K562 (cell line): ENCODE measurements at regions not wholly inside any gene's neighbourhood (a gene's known extent, or its start where the extent isn't known, plus 50 kb on each side); places are given as distances from the start of the nearest gene placed in this dataset.

Source experiments
- DPF2 ChIP-seq: fragments of 450-650 bp; IDR thresholded peaks from 2 replicates; pipeline ENCODE4 v1.6.1; 2016
- FOXO4 ChIP-seq: fragments of 450-650 bp; formaldehyde crosslinking; IDR thresholded peaks from 2 replicates; pipeline ENCODE4 v1.4.0; 2020; ENCODE audit warnings: mild to moderate bottlenecking, moderate library complexity
- MAX ChIP-seq: sonication (generic); formaldehyde crosslinking; IDR thresholded peaks from 2 replicates; pipeline ENCODE4 v1.9.0; 2022; ENCODE audit warnings: mild to moderate bottlenecking, missing genetic modification reagents
- POLR2AphosphoS2 ChIP-seq: IDR thresholded peaks from 2 replicates; pipeline ENCODE4 v1.6.1; 2012; ENCODE audit warnings: low read length, improper control_type of control experiment
- REST ChIP-seq, 2 experiments: fragments of 450-650 bp; formaldehyde crosslinking in 1 of 2; IDR thresholded peaks; 2 replicates each; pipeline versions ENCODE4 v1.4.0 to v1.6.1; 2014 to 2020; ENCODE audit warnings: mild to moderate bottlenecking in 2 of 2, borderline replicate concordance in 1 of 2, low read depth in 1 of 2
- TCF15 ChIP-seq: fragments of 250-450 bp; sonication (Bioruptor Pico); IDR thresholded peaks from 2 replicates; pipeline ENCODE4 v1.8.0; 2022; ENCODE audit warnings: moderate library complexity, mild to moderate bottlenecking, inconsistent platforms
- ZC3H11A ChIP-seq: IDR thresholded peaks from 2 replicates; pipeline ENCODE4 v1.6.1; 2012; ENCODE audit warnings: low read depth, low read length, improper control_type of control experiment
- ZNF655 ChIP-seq: fragments of 250-450 bp; sonication (Bioruptor Pico); IDR thresholded peaks from 2 replicates; pipeline ENCODE4 v1.5.0; 2021

- TF ChIP-seq FOXO4 (CRISPR knock-in tag) (no peak), MAX (no peak), POLR2AphosphoS2 (no peak), ZC3H11A (no peak), TCF15 (no peak), DPF2 (no peak), ZNF655 (CRISPR knock-in tag) (no peak), REST (IDR thresholded peaks at IDR 0.05; ENCODE audit: borderline replicate concordance) (no peak), REST (CRISPR knock-in tag; IDR thresholded peaks at IDR 0.05; ENCODE audit: low read depth) (no peak)
Observed at GRCh38 chr1:22332795-22333499, 118.7 kb upstream of the ZBTB40 start.
